Neural cell (in vitro differentiated cells): ENCODE measurements at regions not wholly inside any gene's neighbourhood (a gene's known extent, or its start where the extent isn't known, plus 50 kb on each side); places are given as distances from the start of the nearest gene placed in this dataset.

Experiments
- H2AFZ ChIP-seq: fragments of 200-600, 300-800 bp; sonication (generic), shearing (Covaris generic); 2 replicates; pipeline ENCODE4 v1.6.0; 2014; ENCODE audit warnings: low read depth, mild to moderate bottlenecking, antibody characterized with exemption, low read length, moderate library complexity
- H3F3A ChIP-seq: fragments of 200-600 bp; shearing (Covaris generic); 2 replicates; pipeline ENCODE4 v1.6.1; 2016; ENCODE audit warnings: mild to moderate bottlenecking, moderate library complexity, mixed read lengths, antibody characterized with exemption, low read length; ENCODE audit not compliant: insufficient read depth, poor library complexity, severe bottlenecking
- H3K27ac ChIP-seq: fragments of 200-600, 300-800 bp; sonication (generic), shearing (Covaris generic); 2 replicates; pipeline ENCODE4 v1.5.1; 2014; ENCODE audit warnings: mild to moderate bottlenecking, low read length, moderate library complexity
- H3K27me3 ChIP-seq: fragments of 300-800, 200-600 bp; sonication (generic), shearing (Covaris generic); 2 replicates; pipeline ENCODE4 v1.6.0; 2014; ENCODE audit warnings: mild to moderate bottlenecking, low read depth, low read length, moderate library complexity; ENCODE audit not compliant: insufficient read depth
- H3K36me3 ChIP-seq: fragments of 300-800, 200-600 bp; sonication (generic), shearing (Covaris generic); 2 replicates; pipeline ENCODE4 v1.5.1; 2014; ENCODE audit warnings: mild to moderate bottlenecking, antibody characterized with exemption, low read length, moderate library complexity; ENCODE audit not compliant: insufficient read depth
- H3K4me2 ChIP-seq: fragments of 300-800, 200-600 bp; sonication (generic), shearing (Covaris generic); 2 replicates; pipeline ENCODE4 v1.6.0; 2014; ENCODE audit warnings: mild to moderate bottlenecking, low read length
- H3K4me3 ChIP-seq: fragments of 300-800, 200-600 bp; sonication (generic), shearing (Covaris generic); 2 replicates; pipeline ENCODE4 v1.5.1; 2014; ENCODE audit warnings: mild to moderate bottlenecking, low read length, moderate library complexity
- H3K79me2 ChIP-seq: fragments of 200-600 bp; shearing (Covaris generic); replicated peaks from 2 replicates; pipeline ENCODE4 v1.6.0; 2014; ENCODE audit warnings: mild to moderate bottlenecking, low read length, moderate library complexity; ENCODE audit not compliant: insufficient read depth
- H3K9ac ChIP-seq: fragments of 300-800, 200-600 bp; sonication (generic), shearing (Covaris generic); 2 replicates; pipeline ENCODE4 v1.6.1; 2016; ENCODE audit warnings: mild to moderate bottlenecking, low read length, mixed read lengths
- H3K9me2 ChIP-seq: fragments of 200-600 bp; shearing (Covaris generic); 2 replicates; pipeline ENCODE4 v1.6.1; 2016; ENCODE audit warnings: mild to moderate bottlenecking, low read length, mixed read lengths; ENCODE audit not compliant: insufficient read depth
- H3K9me3 ChIP-seq: fragments of 200-600, 300-800 bp; sonication (generic), shearing (Covaris generic); 2 replicates; pipeline ENCODE4 v1.6.1; 2016; ENCODE audit warnings: mild to moderate bottlenecking, mixed run types, low read length, moderate library complexity, mixed read lengths
- H4K20me1 ChIP-seq: fragments of 200-600 bp; shearing (Covaris generic); 2 replicates; pipeline ENCODE4 v1.6.1; 2016; ENCODE audit warnings: mild to moderate bottlenecking, mixed run types; ENCODE audit not compliant: insufficient read depth
- CTCF ChIP-seq: fragments of 450-650 bp; IDR thresholded peaks from 2 replicates; pipeline ENCODE4 v1.5.1; 2014; ENCODE audit warnings: antibody characterized with exemption, mild to moderate bottlenecking, moderate library complexity; ENCODE audit not compliant: poor library complexity, severe bottlenecking
- EP300 ChIP-seq: fragments of 450-650 bp; conservative IDR thresholded peaks from 2 replicates; pipeline ENCODE4 v1.6.1; 2014; ENCODE audit warnings: antibody characterized with exemption, mild to moderate bottlenecking, moderate library complexity; ENCODE audit not compliant: poor library complexity, severe bottlenecking
- EZH2 ChIP-seq: fragments of 200-600, 300-800 bp; shearing (Covaris generic), sonication (generic); IDR thresholded peaks from 2 replicates; pipeline ENCODE4 v1.6.1; 2014; ENCODE audit warnings: antibody characterized with exemption, low read length, borderline replicate concordance, mild to moderate bottlenecking; ENCODE audit not compliant: insufficient read depth, poor library complexity, severe bottlenecking
- MXI1 ChIP-seq: fragments of 450-650 bp; conservative IDR thresholded peaks from 2 replicates; pipeline ENCODE4 v1.6.1; 2014; ENCODE audit warnings: antibody characterized with exemption, mild to moderate bottlenecking; ENCODE audit not compliant: poor library complexity, severe bottlenecking
- POLR2AphosphoS5 ChIP-seq: IDR thresholded peaks from 2 replicates; pipeline ENCODE4 v1.6.1; 2012
- RAD21 ChIP-seq: fragments of 450-650 bp; conservative IDR thresholded peaks from 2 replicates; pipeline ENCODE4 v1.6.1; 2014; ENCODE audit warnings: antibody characterized with exemption, mild to moderate bottlenecking, moderate library complexity
- SMC3 ChIP-seq: fragments of 450-650 bp; conservative IDR thresholded peaks from 2 replicates; pipeline ENCODE4 v1.6.1; 2014; ENCODE audit warnings: antibody characterized with exemption, mild to moderate bottlenecking, moderate library complexity; ENCODE audit not compliant: poor library complexity
- TAF1 ChIP-seq: IDR thresholded peaks from 2 replicates; pipeline ENCODE4 v1.6.1; 2012; ENCODE audit warnings: low read depth
- TF ChIP-seq, protein P1 (sequence below): IDR thresholded peaks from 2 replicates; pipeline ENCODE4 v1.6.1; 2012; ENCODE audit warnings: borderline replicate concordance

DNA sequence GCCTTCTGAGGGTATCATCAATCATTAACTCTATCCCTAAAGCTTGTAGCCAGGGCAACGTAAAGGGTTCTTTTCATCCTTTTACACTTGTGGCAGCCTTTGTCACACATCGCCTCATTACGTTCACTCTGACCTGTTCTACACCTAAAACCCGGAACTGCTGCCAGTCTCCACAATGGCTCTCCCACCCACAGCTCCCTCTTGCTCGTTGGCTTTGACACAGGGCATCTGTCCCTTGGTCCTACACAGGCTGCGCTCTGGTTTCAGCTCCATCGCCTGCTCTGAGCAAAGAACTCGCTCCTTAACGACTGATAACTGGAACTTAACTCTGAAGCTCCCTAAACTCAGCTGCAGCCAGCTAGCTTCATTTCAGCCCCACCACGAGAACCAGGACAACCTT lies 112.8 kb upstream of the CTNND2 start:
- H3K4me3 ChIP-seq, result no peak overlapping the region
- no peaks in the 10 kb centered on the region for H3K9me2 ChIP-seq
- H3K27me3 ChIP-seq, result no peaks in the 10 kb centered on the region
- no peaks in the 10 kb centered on the region for H4K20me1 ChIP-seq
- H3K9ac ChIP-seq, result no peak overlapping the region
- H3K9me3 ChIP-seq, result no peaks in the 10 kb centered on the region
- H3K27ac ChIP-seq, result no peak overlapping the region
- no peaks in the 10 kb centered on the region for H3K36me3 ChIP-seq
- no peaks in the 10 kb centered on the region for H3K79me2 ChIP-seq
- no peaks in the 10 kb centered on the region for H3F3A ChIP-seq
- H3K4me2 ChIP-seq, result no peak overlapping the region
- H2AFZ ChIP-seq, result no peak overlapping the region
- TF ChIP-seq SMC3 (no peak), MXI1 (no peak), POLR2AphosphoS5 (no peak), TAF1 (no peak), RAD21 (no peak), EZH2 (no peak), EP300 (no peak), CTCF (no peak)
- TF ChIP-seq, protein P1, sequence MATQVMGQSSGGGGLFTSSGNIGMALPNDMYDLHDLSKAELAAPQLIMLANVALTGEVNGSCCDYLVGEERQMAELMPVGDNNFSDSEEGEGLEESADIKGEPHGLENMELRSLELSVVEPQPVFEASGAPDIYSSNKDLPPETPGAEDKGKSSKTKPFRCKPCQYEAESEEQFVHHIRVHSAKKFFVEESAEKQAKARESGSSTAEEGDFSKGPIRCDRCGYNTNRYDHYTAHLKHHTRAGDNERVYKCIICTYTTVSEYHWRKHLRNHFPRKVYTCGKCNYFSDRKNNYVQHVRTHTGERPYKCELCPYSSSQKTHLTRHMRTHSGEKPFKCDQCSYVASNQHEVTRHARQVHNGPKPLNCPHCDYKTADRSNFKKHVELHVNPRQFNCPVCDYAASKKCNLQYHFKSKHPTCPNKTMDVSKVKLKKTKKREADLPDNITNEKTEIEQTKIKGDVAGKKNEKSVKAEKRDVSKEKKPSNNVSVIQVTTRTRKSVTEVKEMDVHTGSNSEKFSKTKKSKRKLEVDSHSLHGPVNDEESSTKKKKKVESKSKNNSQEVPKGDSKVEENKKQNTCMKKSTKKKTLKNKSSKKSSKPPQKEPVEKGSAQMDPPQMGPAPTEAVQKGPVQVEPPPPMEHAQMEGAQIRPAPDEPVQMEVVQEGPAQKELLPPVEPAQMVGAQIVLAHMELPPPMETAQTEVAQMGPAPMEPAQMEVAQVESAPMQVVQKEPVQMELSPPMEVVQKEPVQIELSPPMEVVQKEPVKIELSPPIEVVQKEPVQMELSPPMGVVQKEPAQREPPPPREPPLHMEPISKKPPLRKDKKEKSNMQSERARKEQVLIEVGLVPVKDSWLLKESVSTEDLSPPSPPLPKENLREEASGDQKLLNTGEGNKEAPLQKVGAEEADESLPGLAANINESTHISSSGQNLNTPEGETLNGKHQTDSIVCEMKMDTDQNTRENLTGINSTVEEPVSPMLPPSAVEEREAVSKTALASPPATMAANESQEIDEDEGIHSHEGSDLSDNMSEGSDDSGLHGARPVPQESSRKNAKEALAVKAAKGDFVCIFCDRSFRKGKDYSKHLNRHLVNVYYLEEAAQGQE, result no peak

- Histone ChIP-seq H4K20me1 (no peaks in the 10 kb centered on the region), H3K4me3 (no peak overlapping the region), H3K4me2 (no peak overlapping the region), H3K36me3 (no peaks in the 10 kb centered on the region), H3K27ac (no peak overlapping the region), H2AFZ (no peak overlapping the region), H3F3A (no peaks in the 10 kb centered on the region), H3K9me3 (no peaks in the 10 kb centered on the region), H3K79me2 (no peaks in the 10 kb centered on the region), H3K9me2 (no peaks in the 10 kb centered on the region), H3K27me3 (no peaks in the 10 kb centered on the region), H3K9ac (no peak overlapping the region)
- TF ChIP-seq RAD21, result no peak
- TF ChIP-seq, protein P1, result no peak
- TF ChIP-seq CTCF, result no peak
- TF ChIP-seq MXI1, result no peak
- no peak for TF ChIP-seq EZH2
- TF ChIP-seq SMC3, result no peak
- no peak for TF ChIP-seq EP300
- TF ChIP-seq TAF1, result no peak
- no peak for TF ChIP-seq POLR2AphosphoS5
These were observed 112.0 kb upstream of the CTNND2 start for GRCh38 chr5:12016159-12016746.
